GM19372 (cell line): ENCODE measurements at regions not wholly inside any gene's neighbourhood (a gene's known extent, or its start where the extent isn't known, plus 50 kb on each side); places are given as distances from the start of the nearest gene placed in this dataset.
"Not testable (repeated sequence)": the region's sequence is repeated elsewhere in the genome, so short reads cannot be mapped to it uniquely, and the experiment has no call there.

Experiments used
- ATAC-seq: cut with Tn5 transposase; IDR thresholded peaks from one replicate; pipeline ENCODE4 v1.9.1; 2021; ENCODE audit warnings: mild to moderate bottlenecking, low read depth, moderate library complexity; ENCODE audit not compliant: unreplicated experiment

- ATAC-seq = no peak
Observed at GRCh38 chr2:16104949-16105668, 164.8 kb downstream of the MYCN start.

- ATAC-seq = no peak
Observed at GRCh38 chr2:16104315-16104948, 164.1 kb downstream of the MYCN start.

GRCh38 chr2:16103614-16104314, 163.4 kb downstream of the MYCN start:
- no peak for ATAC-seq

GRCh38 chr2:16102976-16103380, 162.6 kb downstream of the MYCN start:
- no peak for ATAC-seq

- no peak for ATAC-seq
Observed at GRCh38 chr2:16102358-16102975, 162.1 kb downstream of the MYCN start.

- no peak for ATAC-seq
Observed at GRCh38 chr2:16101196-16101595, 160.8 kb downstream of the MYCN start.

- ATAC-seq = no peak
Observed at GRCh38 chr2:16100006-16100405, 159.7 kb downstream of the MYCN start.

GRCh38 chr2:16099326-16099725, 159.0 kb downstream of the MYCN start:
- ATAC-seq = no peak

- ATAC-seq = no peak
Observed at GRCh38 chr2:16096962-16097361, 156.6 kb downstream of the MYCN start.

- not testable (repeated sequence) for ATAC-seq
Observed at GRCh38 chr2:16095483-16095882, 155.1 kb downstream of the MYCN start.

GRCh38 chr2:16094811-16095210, 154.5 kb downstream of the MYCN start:
- no peak for ATAC-seq

- no peak for ATAC-seq
Observed at GRCh38 chr2:16093639-16094529, 153.5 kb downstream of the MYCN start.

- no peak for ATAC-seq
Observed at GRCh38 chr2:16092861-16093638, 152.7 kb downstream of the MYCN start.

GRCh38 chr2:16091576-16092282, 151.4 kb downstream of the MYCN start:
- ATAC-seq = no peak

GRCh38 chr2:16090650-16091575, 150.6 kb downstream of the MYCN start:
- no peak for ATAC-seq

GRCh38 chr2:16089491-16089890, 149.1 kb downstream of the MYCN start:
- ATAC-seq = not testable (repeated sequence)

GRCh38 chr2:16088802-16089112, 148.4 kb downstream of the MYCN start:
- ATAC-seq = no peak
